ENCODE measurements at regions not wholly inside any gene's neighbourhood (a gene's known extent, or its start where the extent isn't known, plus 50 kb on each side); places are given as distances from the start of the nearest gene placed in this dataset.

DNA sequence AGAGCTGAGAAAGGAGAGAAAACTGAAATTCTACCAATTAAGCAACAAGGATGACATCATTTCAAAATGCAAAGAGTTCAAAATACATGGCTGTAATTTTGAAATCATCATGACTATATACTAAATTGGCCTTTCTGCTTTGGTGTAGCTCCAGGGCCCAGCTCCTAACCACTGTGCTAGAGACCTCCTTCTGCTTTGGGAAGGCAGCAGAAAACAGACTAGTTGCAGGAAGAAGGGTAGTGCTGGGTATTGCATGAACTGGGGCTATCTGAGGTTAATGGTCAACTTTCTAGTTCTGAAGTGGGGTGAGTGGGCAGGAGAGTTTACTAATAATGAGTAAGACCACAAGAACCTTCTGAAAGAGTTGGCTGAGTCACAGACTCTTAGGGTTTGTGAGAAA, 66.2 kb downstream of the PTGER2 start:
- Mint-ChIP-seq H3K27me3 (ENCODE audit: insufficient read depth, unreplicated experiment) (no peaks in the 10 kb centered on the region), H3K4me1 (ENCODE audit: insufficient read depth, unreplicated experiment) (peaks cover 14% of the 10 kb centered on the region), H3K9me3 (ENCODE audit: unreplicated experiment) (peaks cover 9% of the 10 kb centered on the region), H3K4me3 (ENCODE audit: unreplicated experiment) (no peak overlapping the region), H3K27ac (ENCODE audit: low read depth, unreplicated experiment) (no peak overlapping the region), H3K36me3 (ENCODE audit: insufficient read depth, unreplicated experiment) (no peaks in the 10 kb centered on the region)
- TF ChIP-seq, protein P1, sequence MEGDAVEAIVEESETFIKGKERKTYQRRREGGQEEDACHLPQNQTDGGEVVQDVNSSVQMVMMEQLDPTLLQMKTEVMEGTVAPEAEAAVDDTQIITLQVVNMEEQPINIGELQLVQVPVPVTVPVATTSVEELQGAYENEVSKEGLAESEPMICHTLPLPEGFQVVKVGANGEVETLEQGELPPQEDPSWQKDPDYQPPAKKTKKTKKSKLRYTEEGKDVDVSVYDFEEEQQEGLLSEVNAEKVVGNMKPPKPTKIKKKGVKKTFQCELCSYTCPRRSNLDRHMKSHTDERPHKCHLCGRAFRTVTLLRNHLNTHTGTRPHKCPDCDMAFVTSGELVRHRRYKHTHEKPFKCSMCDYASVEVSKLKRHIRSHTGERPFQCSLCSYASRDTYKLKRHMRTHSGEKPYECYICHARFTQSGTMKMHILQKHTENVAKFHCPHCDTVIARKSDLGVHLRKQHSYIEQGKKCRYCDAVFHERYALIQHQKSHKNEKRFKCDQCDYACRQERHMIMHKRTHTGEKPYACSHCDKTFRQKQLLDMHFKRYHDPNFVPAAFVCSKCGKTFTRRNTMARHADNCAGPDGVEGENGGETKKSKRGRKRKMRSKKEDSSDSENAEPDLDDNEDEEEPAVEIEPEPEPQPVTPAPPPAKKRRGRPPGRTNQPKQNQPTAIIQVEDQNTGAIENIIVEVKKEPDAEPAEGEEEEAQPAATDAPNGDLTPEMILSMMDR (IDR thresholded peaks at IDR 0.05; ENCODE audit: unreplicated experiment) = no peak
- ChIA-PET CTCF (no interaction called here), POLR2A (interaction anchor here (2.0 kb wide), 1 partner anchor 9 kb away, joined by 10 read pairs; no protein-coding TSS in a partner anchor)
- DNase-seq (ENCODE audit: unreplicated experiment) = peak; percentile 38
- no TSS peak for BruUV-seq (replicated peaks)
- intact Hi-C loops (cut with micrococcal nuclease) = no loop called here
